Mesendoderm (in vitro differentiated cells): ENCODE measurements at regions not wholly inside any gene's neighbourhood (a gene's known extent, or its start where the extent isn't known, plus 50 kb on each side); places are given as distances from the start of the nearest gene placed in this dataset.

Source experiments
- DNase-seq: peaks from one replicate; pipeline ENCODE4 v3.0.0; 2013
- H2AK5ac ChIP-seq: 2 replicates; pipeline ENCODE4 v1.6.1; 2013; ENCODE audit warnings: low read length, inconsistent platforms
- H2BK120ac ChIP-seq: 2 replicates; pipeline ENCODE4 v1.6.1; 2013; ENCODE audit warnings: low read depth, mild to moderate bottlenecking, low read length, moderate library complexity, mixed read lengths
- H2BK15ac ChIP-seq: replicated peaks from 2 replicates; pipeline ENCODE4 v1.6.1; 2013; ENCODE audit warnings: low read depth, mild to moderate bottlenecking, moderate library complexity
- H2BK5ac ChIP-seq: 2 replicates; pipeline ENCODE4 v1.6.1; 2013; ENCODE audit warnings: low read length, inconsistent platforms
- H3K18ac ChIP-seq: 2 replicates; pipeline ENCODE4 v1.6.1; 2013; ENCODE audit warnings: mild to moderate bottlenecking, low read length, mixed read lengths
- H3K23ac ChIP-seq: one replicate; pipeline ENCODE4 v1.6.1; 2013; ENCODE audit warnings: low read length
- H3K27ac ChIP-seq: 2 replicates; pipeline ENCODE4 v1.5.1; 2013; ENCODE audit warnings: low read depth, mild to moderate bottlenecking, inconsistent platforms, low read length, moderate library complexity
- H3K27me3 ChIP-seq: 2 replicates; pipeline ENCODE4 v1.6.1; 2013; ENCODE audit warnings: low read length, control low read depth, mild to moderate bottlenecking, inconsistent platforms; ENCODE audit not compliant: insufficient read depth, poor library complexity
- H3K36me3 ChIP-seq: 2 replicates; pipeline ENCODE4 v1.6.1; 2013; ENCODE audit warnings: low read length, inconsistent platforms; ENCODE audit not compliant: control insufficient read depth, insufficient read depth
- H3K4ac ChIP-seq: one replicate; pipeline ENCODE4 v1.6.1; 2013; ENCODE audit warnings: low read depth, mild to moderate bottlenecking, low read length, moderate library complexity
- H3K4me1 ChIP-seq: 2 replicates; pipeline ENCODE4 v1.6.1; 2013; ENCODE audit warnings: low read depth, low read length, inconsistent platforms; ENCODE audit not compliant: control insufficient read depth
- H3K4me2 ChIP-seq: 2 replicates; pipeline ENCODE4 v1.6.1; 2013; ENCODE audit warnings: low read length
- H3K4me3 ChIP-seq: 2 replicates; pipeline ENCODE4 v1.5.1; 2013; ENCODE audit warnings: mild to moderate bottlenecking, low read length
- H3K56ac ChIP-seq: one replicate; pipeline ENCODE4 v1.6.1; 2013; ENCODE audit warnings: low read length
- H3K79me1 ChIP-seq: 2 replicates; pipeline ENCODE4 v1.6.1; 2013; ENCODE audit warnings: low read length, inconsistent platforms
- H3K79me2 ChIP-seq: 2 replicates; pipeline ENCODE4 v1.6.1; 2013; ENCODE audit warnings: mild to moderate bottlenecking, low read length; ENCODE audit not compliant: control insufficient read depth, insufficient read depth
- H3K9ac ChIP-seq: 2 replicates; pipeline ENCODE4 v1.6.1; 2013; ENCODE audit warnings: low read length, inconsistent platforms
- H4K5ac ChIP-seq: one replicate; pipeline ENCODE4 v1.6.1; 2013; ENCODE audit warnings: low read length
- H4K8ac ChIP-seq: one replicate; pipeline ENCODE4 v1.6.1; 2013; ENCODE audit warnings: low read depth, mild to moderate bottlenecking, control low read depth, low read length, moderate library complexity
- WGBS: extraction: QIAGEN DNeasy Blood & Tissue Kit; methylation state at CpG from one replicate; pipeline ENCODE4 v1.1.7; 2013; ENCODE audit warnings: low lambda C conversion rate, missing lambda C conversion rate; ENCODE audit not compliant: insufficient coverage; ENCODE audit errors: extremely low coverage; 5-methylcytosine and 5-hydroxymethylcytosine counted together

- no peak overlapping the region for H3K27ac ChIP-seq
- H2BK120ac ChIP-seq: no peak overlapping the region
- H3K4me3 ChIP-seq: no peak overlapping the region
- no peak overlapping the region for H2BK15ac ChIP-seq
- H2AK5ac ChIP-seq: no peak overlapping the region
- no peak overlapping the region for H3K9ac ChIP-seq
- WGBS: no CpG with 5 or more reads among the region's 9 CpGs
- H3K4ac ChIP-seq: no peak overlapping the region
- H3K23ac ChIP-seq: no peak overlapping the region
- H3K56ac ChIP-seq: no peak overlapping the region
- H3K79me1 ChIP-seq: no peaks in the 10 kb centered on the region
- H3K4me1 ChIP-seq: no peaks in the 10 kb centered on the region
- H3K79me2 ChIP-seq: no peaks in the 10 kb centered on the region
- H4K8ac ChIP-seq: no peak overlapping the region
- H3K36me3 ChIP-seq: no peaks in the 10 kb centered on the region
- no peak overlapping the region for H3K18ac ChIP-seq
- H3K27me3 ChIP-seq: no peaks in the 10 kb centered on the region
- DNase-seq: peak; percentile 23
- no peak overlapping the region for H3K4me2 ChIP-seq
- H2BK5ac ChIP-seq: no peak overlapping the region
- no peak overlapping the region for H4K5ac ChIP-seq
These were observed 154.1 kb upstream of the USP9Y start for GRCh38 chrY:12546746-12547420.

GRCh38 chrY:12552471-12553283, 148.4 kb upstream of the USP9Y start:
- Histone ChIP-seq H3K36me3 (no peaks in the 10 kb centered on the region), H3K18ac (no peak overlapping the region), H3K79me1 (no peaks in the 10 kb centered on the region), H4K5ac (no peak overlapping the region), H3K4me3 (no peak overlapping the region), H3K4ac (no peak overlapping the region), H4K8ac (no peak overlapping the region), H3K56ac (no peak overlapping the region), H3K4me1 (no peaks in the 10 kb centered on the region), H3K27me3 (no peaks in the 10 kb centered on the region), H3K9ac (no peak overlapping the region), H3K79me2 (no peaks in the 10 kb centered on the region), H3K27ac (no peak overlapping the region), H2AK5ac (no peak overlapping the region), H3K4me2 (no peak overlapping the region), H2BK15ac (no peak overlapping the region), H2BK5ac (no peak overlapping the region), H3K23ac (no peak overlapping the region), H2BK120ac (no peak overlapping the region)
- WGBS: no CpG with 5 or more reads among the region's 4 CpGs
- DNase-seq: no peak

GRCh38 chrY:12553909-12554308, 147.1 kb upstream of the USP9Y start:
- no peak for DNase-seq
- Histone ChIP-seq H4K8ac (no peak overlapping the region), H3K23ac (no peak overlapping the region), H3K4me2 (no peak overlapping the region), H3K18ac (no peak overlapping the region), H2BK120ac (no peak overlapping the region), H2AK5ac (no peak overlapping the region), H4K5ac (no peak overlapping the region), H3K79me2 (no peaks in the 10 kb centered on the region), H3K4me3 (no peak overlapping the region), H3K27ac (no peak overlapping the region), H3K56ac (no peak overlapping the region), H2BK15ac (no peak overlapping the region), H3K36me3 (no peaks in the 10 kb centered on the region), H3K27me3 (no peaks in the 10 kb centered on the region), H2BK5ac (no peak overlapping the region), H3K9ac (no peak overlapping the region), H3K4ac (no peak overlapping the region), H3K79me1 (no peaks in the 10 kb centered on the region), H3K4me1 (no peaks in the 10 kb centered on the region)
- no CpG with 5 or more reads among the region's 1 CpG for WGBS

GRCh38 chrY:12555005-12555404, 146.0 kb upstream of the USP9Y start:
- H2BK15ac ChIP-seq: no peak overlapping the region
- H3K4me2 ChIP-seq: no peak overlapping the region
- H2BK120ac ChIP-seq: no peak overlapping the region
- no peak overlapping the region for H3K27ac ChIP-seq
- H3K27me3 ChIP-seq: no peaks in the 10 kb centered on the region
- H4K5ac ChIP-seq: no peak overlapping the region
- H3K79me1 ChIP-seq: no peaks in the 10 kb centered on the region
- H2AK5ac ChIP-seq: no peak overlapping the region
- no CpG with 5 or more reads among the region's 1 CpG for WGBS
- no peak overlapping the region for H4K8ac ChIP-seq
- no peak overlapping the region for H3K4ac ChIP-seq
- DNase-seq: no peak
- H2BK5ac ChIP-seq: no peak overlapping the region
- H3K23ac ChIP-seq: no peak overlapping the region
- H3K18ac ChIP-seq: no peak overlapping the region
- no peaks in the 10 kb centered on the region for H3K4me1 ChIP-seq
- H3K56ac ChIP-seq: no peak overlapping the region
- H3K79me2 ChIP-seq: no peaks in the 10 kb centered on the region
- H3K9ac ChIP-seq: no peak overlapping the region
- no peaks in the 10 kb centered on the region for H3K36me3 ChIP-seq
- H3K4me3 ChIP-seq: no peak overlapping the region

GRCh38 chrY:12559007-12559406, 142.0 kb upstream of the USP9Y start:
- Histone ChIP-seq H3K4me1 (no peaks in the 10 kb centered on the region), H4K5ac (no peak overlapping the region), H3K9ac (no peak overlapping the region), H4K8ac (no peak overlapping the region), H3K4me3 (no peak overlapping the region), H3K56ac (no peak overlapping the region), H3K27me3 (no peaks in the 10 kb centered on the region), H2BK15ac (no peak overlapping the region), H2BK5ac (no peak overlapping the region), H3K27ac (peak overlapping the region; percentile 36), H3K36me3 (no peaks in the 10 kb centered on the region), H2BK120ac (no peak overlapping the region), H3K18ac (no peak overlapping the region), H3K4me2 (no peak overlapping the region), H3K79me2 (no peaks in the 10 kb centered on the region), H3K23ac (no peak overlapping the region), H3K79me1 (no peaks in the 10 kb centered on the region), H3K4ac (no peak overlapping the region), H2AK5ac (no peak overlapping the region)
- WGBS: no CpG with 5 or more reads among the region's 4 CpGs
- DNase-seq: peak; percentile 18
